ENCODE measurements at regions not wholly inside any gene's neighbourhood (a gene's known extent, or its start where the extent isn't known, plus 50 kb on each side); places are given as distances from the start of the nearest gene placed in this dataset.
A peak's percentile ranks its signal among the peaks of the same experiment; 100 is the strongest.

DNA sequence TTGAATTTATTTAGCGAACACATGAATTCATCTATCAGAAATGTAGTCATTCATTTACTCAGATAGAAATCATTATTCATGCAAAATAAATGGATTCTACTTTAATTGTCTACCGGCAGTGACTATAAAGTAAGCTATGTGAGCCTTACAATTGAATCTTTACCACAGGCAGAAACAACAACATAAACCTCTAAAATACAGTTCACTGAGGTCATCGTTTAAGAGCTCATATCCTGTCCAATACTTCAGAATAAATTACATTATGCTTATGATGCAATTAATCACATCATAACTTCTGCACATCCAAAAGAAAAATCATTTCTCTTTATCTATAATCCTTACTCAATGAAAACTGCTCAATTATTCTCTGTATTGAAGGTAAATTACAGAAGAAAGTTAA lies 244.7 kb downstream of the HNMT start:
- H3K27me3 ChIP-seq (replicated peaks; ENCODE audit: insufficient read depth, low read depth, low read length, poor library complexity): no peaks in the 10 kb centered on the region
- no peak overlapping the region for H3K27ac ChIP-seq (ENCODE audit: low read depth, low read length, poor library complexity, severe bottlenecking)
- H3K4me1 ChIP-seq (ENCODE audit: insufficient read depth, low read length, poor library complexity, severe bottlenecking): peaks cover 6% of the 10 kb centered on the region
- H3K9me3 ChIP-seq (ENCODE audit: low read depth, low read length, poor library complexity, severe bottlenecking): no peaks in the 10 kb centered on the region
- ChIA-PET POLR2A (ENCODE audit: low non-redundant PET) (no interaction called here), CTCF (no interaction called here)
- intact Hi-C loops (cut with micrococcal nuclease; ENCODE audit: unreplicated experiment): no loop called here
- no peaks in the 10 kb centered on the region for H3K36me3 ChIP-seq (ENCODE audit: insufficient read depth, low read length, poor library complexity, severe bottlenecking)
- H3K4me3 ChIP-seq (ENCODE audit: low read depth, low read length, poor library complexity, severe bottlenecking): no peak overlapping the region
- TF ChIP-seq, protein P1, sequence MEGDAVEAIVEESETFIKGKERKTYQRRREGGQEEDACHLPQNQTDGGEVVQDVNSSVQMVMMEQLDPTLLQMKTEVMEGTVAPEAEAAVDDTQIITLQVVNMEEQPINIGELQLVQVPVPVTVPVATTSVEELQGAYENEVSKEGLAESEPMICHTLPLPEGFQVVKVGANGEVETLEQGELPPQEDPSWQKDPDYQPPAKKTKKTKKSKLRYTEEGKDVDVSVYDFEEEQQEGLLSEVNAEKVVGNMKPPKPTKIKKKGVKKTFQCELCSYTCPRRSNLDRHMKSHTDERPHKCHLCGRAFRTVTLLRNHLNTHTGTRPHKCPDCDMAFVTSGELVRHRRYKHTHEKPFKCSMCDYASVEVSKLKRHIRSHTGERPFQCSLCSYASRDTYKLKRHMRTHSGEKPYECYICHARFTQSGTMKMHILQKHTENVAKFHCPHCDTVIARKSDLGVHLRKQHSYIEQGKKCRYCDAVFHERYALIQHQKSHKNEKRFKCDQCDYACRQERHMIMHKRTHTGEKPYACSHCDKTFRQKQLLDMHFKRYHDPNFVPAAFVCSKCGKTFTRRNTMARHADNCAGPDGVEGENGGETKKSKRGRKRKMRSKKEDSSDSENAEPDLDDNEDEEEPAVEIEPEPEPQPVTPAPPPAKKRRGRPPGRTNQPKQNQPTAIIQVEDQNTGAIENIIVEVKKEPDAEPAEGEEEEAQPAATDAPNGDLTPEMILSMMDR (conservative IDR thresholded peaks at IDR 0.05; ENCODE audit: low read depth, low read length): no peak
- TF ChIP-seq EZH2 (IDR thresholded peaks at IDR 0.05; ENCODE audit: borderline replicate concordance, low read depth, low read length, poor library complexity, severe bottlenecking): no peak
- BruUV-seq (replicated peaks): no TSS peak
- DNase-seq (ENCODE audit: low spot score): peak; percentile 7

DNA sequence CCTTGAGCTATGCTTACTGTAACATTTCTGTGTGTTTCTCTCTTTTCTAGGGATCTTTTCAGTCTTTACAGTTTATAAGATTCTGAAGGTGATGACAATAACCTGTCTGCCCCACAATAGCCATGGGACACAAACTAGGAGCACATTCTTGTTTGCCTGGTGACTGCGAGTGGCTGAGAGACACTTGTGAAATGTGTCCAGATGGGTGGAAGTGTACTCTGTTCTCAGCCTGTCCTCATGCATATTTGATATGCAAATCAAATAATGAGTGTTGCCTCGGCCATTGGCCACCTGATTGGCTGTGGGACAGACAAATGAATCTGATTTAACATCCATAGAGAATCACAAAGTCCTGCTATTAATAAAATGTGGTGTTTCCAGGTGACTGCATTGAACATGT lies 246.2 kb downstream of the HNMT start:
- H3K27me3 ChIP-seq (replicated peaks; ENCODE audit: insufficient read depth, low read depth, low read length, poor library complexity): no peaks in the 10 kb centered on the region
- TF ChIP-seq, protein P1 (conservative IDR thresholded peaks at IDR 0.05; ENCODE audit: low read depth, low read length): no peak
- no peak for TF ChIP-seq EZH2 (IDR thresholded peaks at IDR 0.05; ENCODE audit: borderline replicate concordance, low read depth, low read length, poor library complexity, severe bottlenecking)
- BruUV-seq (replicated peaks): no TSS peak
- no peaks in the 10 kb centered on the region for H3K36me3 ChIP-seq (ENCODE audit: insufficient read depth, low read length, poor library complexity, severe bottlenecking)
- ChIA-PET CTCF (no interaction called here), POLR2A (ENCODE audit: low non-redundant PET) (no interaction called here)
- intact Hi-C loops (cut with micrococcal nuclease; ENCODE audit: unreplicated experiment): no loop called here
- H3K9me3 ChIP-seq (ENCODE audit: low read depth, low read length, poor library complexity, severe bottlenecking): no peaks in the 10 kb centered on the region
- no peak for DNase-seq (ENCODE audit: low spot score)
- no peak overlapping the region for H3K4me3 ChIP-seq (ENCODE audit: low read depth, low read length, poor library complexity, severe bottlenecking)
- H3K27ac ChIP-seq (ENCODE audit: low read depth, low read length, poor library complexity, severe bottlenecking): no peak overlapping the region
- peaks cover 6% of the 10 kb centered on the region for H3K4me1 ChIP-seq (ENCODE audit: insufficient read depth, low read length, poor library complexity, severe bottlenecking)

DNA sequence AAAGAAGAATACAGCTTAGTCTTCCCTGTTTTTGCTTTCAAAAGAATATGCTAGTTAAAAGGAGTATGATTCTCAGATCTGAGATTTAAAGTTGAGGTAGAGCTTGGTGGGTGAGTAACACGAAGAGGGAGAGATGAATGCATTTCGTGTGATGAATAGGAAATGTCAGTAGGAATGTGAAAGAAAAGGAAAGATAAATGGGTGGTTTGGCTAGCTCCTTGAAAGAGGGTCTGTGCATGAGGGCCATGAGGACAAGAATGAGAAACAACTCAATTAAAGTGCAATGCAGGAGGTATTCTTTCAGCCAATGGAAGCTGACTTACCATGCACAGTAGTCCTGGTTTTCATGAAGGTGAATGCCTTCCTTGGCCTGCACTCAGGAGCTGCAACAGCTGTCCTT lies 248.2 kb downstream of the HNMT start:
- BruUV-seq (replicated peaks): no TSS peak
- intact Hi-C loops (cut with micrococcal nuclease; ENCODE audit: unreplicated experiment): no loop called here

More for the DNA sequence above, 248.2 kb downstream of the HNMT start:
- no peak overlapping the region for H3K4me3 ChIP-seq (ENCODE audit: low read depth, low read length, poor library complexity, severe bottlenecking)
- no peaks in the 10 kb centered on the region for H3K27me3 ChIP-seq (replicated peaks; ENCODE audit: insufficient read depth, low read depth, low read length, poor library complexity)
- CTCF ChIA-PET: no interaction called here
- H3K36me3 ChIP-seq (ENCODE audit: insufficient read depth, low read length, poor library complexity, severe bottlenecking): no peaks in the 10 kb centered on the region
- POLR2A ChIA-PET (ENCODE audit: low non-redundant PET): no interaction called here
- no peak for DNase-seq (ENCODE audit: low spot score)
- H3K9me3 ChIP-seq (ENCODE audit: low read depth, low read length, poor library complexity, severe bottlenecking): no peaks in the 10 kb centered on the region
- H3K4me1 ChIP-seq (ENCODE audit: insufficient read depth, low read length, poor library complexity, severe bottlenecking): peaks cover 6% of the 10 kb centered on the region
- H3K27ac ChIP-seq (ENCODE audit: low read depth, low read length, poor library complexity, severe bottlenecking): no peak overlapping the region
- no peak for TF ChIP-seq EZH2 (IDR thresholded peaks at IDR 0.05; ENCODE audit: borderline replicate concordance, low read depth, low read length, poor library complexity, severe bottlenecking)
- TF ChIP-seq, protein P1 (conservative IDR thresholded peaks at IDR 0.05; ENCODE audit: low read depth, low read length): no peak
